ENCODE measurements at regions not wholly inside any gene's neighbourhood (a gene's known extent, or its start where the extent isn't known, plus 50 kb on each side); places are given as distances from the start of the nearest gene placed in this dataset.
A peak's percentile ranks its signal among the peaks of the same experiment; 100 is the strongest.

GRCh38 chr2:64379186-64379585 lies 74.8 kb upstream of the LGALSL start:
- H3K36me3 Mint-ChIP-seq (ENCODE audit: low read depth), result no peaks in the 10 kb centered on the region
- no peak overlapping the region for H3K4me3 Mint-ChIP-seq
- H3K4me1 Mint-ChIP-seq, result no peaks in the 10 kb centered on the region
- ATAC-seq, result no peak
- no peaks in the 10 kb centered on the region for H3K9me3 Mint-ChIP-seq
- DNase-seq, result no peak
- H3K27ac Mint-ChIP-seq, result no peak overlapping the region
- peaks cover 2% of the 10 kb centered on the region for H3K27me3 Mint-ChIP-seq

GRCh38 chr2:64380853-64381527 lies 73.0 kb upstream of the LGALSL start:
- H3K4me3 Mint-ChIP-seq, result no peak overlapping the region
- no peak overlapping the region for H3K27ac Mint-ChIP-seq
- H3K36me3 Mint-ChIP-seq (ENCODE audit: low read depth), result no peaks in the 10 kb centered on the region
- H3K27me3 Mint-ChIP-seq, result peaks cover 2% of the 10 kb centered on the region
- no peaks in the 10 kb centered on the region for H3K9me3 Mint-ChIP-seq
- H3K4me1 Mint-ChIP-seq, result no peaks in the 10 kb centered on the region
- ATAC-seq (no peak), DNase-seq (no peak)

- Mint-ChIP-seq H3K36me3 (ENCODE audit: low read depth) (no peaks in the 10 kb centered on the region), H3K27me3 (peaks cover 2% of the 10 kb centered on the region)
- ATAC-seq, result no peak
These were observed 70.9 kb upstream of the LGALSL start for GRCh38 chr2:64383016-64383591.

DNA sequence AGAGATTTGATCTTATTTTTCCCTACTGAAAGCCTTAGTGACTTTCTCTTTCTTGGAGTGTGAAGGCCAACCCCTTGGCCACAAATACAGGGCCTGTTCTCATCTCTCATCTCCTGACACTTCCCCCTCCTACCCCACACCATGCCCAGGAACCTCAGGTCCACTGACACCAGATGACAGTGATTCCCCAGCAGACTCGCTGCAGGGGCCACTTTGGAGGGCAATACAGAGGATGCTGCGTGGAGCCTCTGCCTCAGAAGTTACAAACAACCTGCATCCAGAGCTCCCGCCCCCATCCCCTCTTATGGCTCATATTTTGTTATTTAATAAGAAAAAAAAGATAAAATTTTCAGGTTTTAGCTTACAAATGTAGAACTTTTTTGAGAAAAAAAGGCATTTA lies 70.1 kb upstream of the LGALSL start:
- ATAC-seq (no peak), DNase-seq (no peak)
- no peak overlapping the region for H3K27ac Mint-ChIP-seq
- H3K9me3 Mint-ChIP-seq, result no peaks in the 10 kb centered on the region
- H3K4me1 Mint-ChIP-seq, result no peaks in the 10 kb centered on the region
- H3K36me3 Mint-ChIP-seq (ENCODE audit: low read depth), result no peaks in the 10 kb centered on the region
- no peak overlapping the region for H3K4me3 Mint-ChIP-seq
- H3K27me3 Mint-ChIP-seq, result peaks cover 2% of the 10 kb centered on the region

More at GRCh38 chr2:64383016-64383591, 70.9 kb upstream of the LGALSL start:
- no peaks in the 10 kb centered on the region for H3K4me1 Mint-ChIP-seq
- H3K4me3 Mint-ChIP-seq, result no peak overlapping the region
- no peaks in the 10 kb centered on the region for H3K9me3 Mint-ChIP-seq
- no peak for DNase-seq
- no peak overlapping the region for H3K27ac Mint-ChIP-seq

DNA sequence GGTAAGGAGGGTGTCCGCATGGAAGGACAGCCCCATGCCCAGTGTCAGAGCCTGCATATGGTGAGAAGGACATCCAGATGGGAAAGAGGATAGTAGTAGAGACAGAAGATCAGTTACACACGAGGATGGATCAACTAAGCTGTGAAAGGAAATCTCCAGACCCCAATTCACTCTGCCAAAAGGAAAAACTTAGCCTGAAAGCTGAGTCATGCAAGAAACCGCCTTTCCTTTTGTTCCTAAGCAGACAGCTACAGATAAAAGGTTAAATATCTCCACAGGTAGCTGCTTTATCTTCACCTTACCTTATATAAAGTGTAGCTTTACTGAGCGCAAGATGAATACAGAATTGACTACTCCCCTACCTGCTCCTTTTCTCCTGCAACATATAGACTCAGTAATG lies 67.3 kb upstream of the LGALSL start:
- DNase-seq (no peak), ATAC-seq (no peak)
- Mint-ChIP-seq H3K4me3 (no peak overlapping the region), H3K27ac (no peak overlapping the region), H3K36me3 (ENCODE audit: low read depth) (no peaks in the 10 kb centered on the region), H3K9me3 (peaks cover 11% of the 10 kb centered on the region), H3K4me1 (no peaks in the 10 kb centered on the region), H3K27me3 (no peaks in the 10 kb centered on the region)

DNA sequence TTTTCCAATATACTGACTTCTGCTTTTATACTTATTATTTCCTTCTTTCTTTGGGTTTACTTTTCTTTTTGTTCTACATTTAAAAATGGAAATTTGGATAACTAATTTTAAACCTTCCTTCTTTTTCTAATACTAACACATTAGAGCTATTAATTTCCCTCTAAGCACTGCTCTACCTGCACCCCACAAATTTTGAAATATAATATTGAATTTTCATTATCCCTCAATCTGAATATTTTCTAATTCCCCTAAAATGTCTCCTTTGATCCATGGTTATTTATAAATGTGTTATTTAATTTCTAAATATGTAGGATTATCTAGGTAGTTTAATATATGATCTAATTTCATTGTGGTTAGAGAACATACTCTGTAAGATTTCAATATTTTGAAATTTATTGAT lies 63.4 kb upstream of the LGALSL start:
- H3K4me1 Mint-ChIP-seq, result no peaks in the 10 kb centered on the region
- H3K4me3 Mint-ChIP-seq, result no peak overlapping the region
- H3K27ac Mint-ChIP-seq, result no peak overlapping the region
- H3K36me3 Mint-ChIP-seq (ENCODE audit: low read depth), result no peaks in the 10 kb centered on the region
- ATAC-seq, result no peak
- H3K9me3 Mint-ChIP-seq, result peaks cover 11% of the 10 kb centered on the region
- no peak for DNase-seq
- H3K27me3 Mint-ChIP-seq, result no peaks in the 10 kb centered on the region

GRCh38 chr2:64391424-64391823 lies 62.5 kb upstream of the LGALSL start:
- Mint-ChIP-seq H3K9me3 (peaks cover 11% of the 10 kb centered on the region), H3K27ac (no peak overlapping the region), H3K4me3 (no peak overlapping the region), H3K36me3 (ENCODE audit: low read depth) (no peaks in the 10 kb centered on the region), H3K27me3 (no peaks in the 10 kb centered on the region), H3K4me1 (no peaks in the 10 kb centered on the region)
- ATAC-seq, result no peak
- DNase-seq, result no peak

GRCh38 chr2:64391940-64392339 lies 62.0 kb upstream of the LGALSL start:
- H3K36me3 Mint-ChIP-seq (ENCODE audit: low read depth), result no peaks in the 10 kb centered on the region
- no peaks in the 10 kb centered on the region for H3K4me1 Mint-ChIP-seq
- ATAC-seq, result no peak
- no peak overlapping the region for H3K27ac Mint-ChIP-seq
- H3K9me3 Mint-ChIP-seq, result peaks cover 11% of the 10 kb centered on the region
- DNase-seq, result no peak
- H3K27me3 Mint-ChIP-seq, result peaks cover 2% of the 10 kb centered on the region
- no peak overlapping the region for H3K4me3 Mint-ChIP-seq

DNA sequence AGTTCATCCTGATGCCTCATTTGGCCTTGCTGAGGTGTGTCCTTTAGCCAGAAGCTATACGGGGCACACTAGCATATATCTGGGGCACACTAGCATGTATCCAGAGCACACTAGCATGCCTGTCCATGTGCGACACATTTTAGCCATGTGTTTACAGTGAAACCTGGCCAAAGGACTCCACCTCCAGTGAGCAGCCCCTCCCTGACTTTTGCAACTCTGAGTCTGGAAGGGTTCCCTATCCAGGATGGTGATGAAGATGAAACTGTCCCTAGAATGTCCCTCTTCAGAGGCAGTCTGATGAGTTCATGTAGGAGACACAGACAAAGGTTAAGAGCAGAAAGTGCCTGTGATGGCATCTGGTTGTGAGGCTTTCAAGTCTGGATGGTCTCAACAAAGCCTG lies 61.4 kb upstream of the LGALSL start:
- DNase-seq (no peak), ATAC-seq (no peak)
- peaks cover 2% of the 10 kb centered on the region for H3K27me3 Mint-ChIP-seq

DNA sequence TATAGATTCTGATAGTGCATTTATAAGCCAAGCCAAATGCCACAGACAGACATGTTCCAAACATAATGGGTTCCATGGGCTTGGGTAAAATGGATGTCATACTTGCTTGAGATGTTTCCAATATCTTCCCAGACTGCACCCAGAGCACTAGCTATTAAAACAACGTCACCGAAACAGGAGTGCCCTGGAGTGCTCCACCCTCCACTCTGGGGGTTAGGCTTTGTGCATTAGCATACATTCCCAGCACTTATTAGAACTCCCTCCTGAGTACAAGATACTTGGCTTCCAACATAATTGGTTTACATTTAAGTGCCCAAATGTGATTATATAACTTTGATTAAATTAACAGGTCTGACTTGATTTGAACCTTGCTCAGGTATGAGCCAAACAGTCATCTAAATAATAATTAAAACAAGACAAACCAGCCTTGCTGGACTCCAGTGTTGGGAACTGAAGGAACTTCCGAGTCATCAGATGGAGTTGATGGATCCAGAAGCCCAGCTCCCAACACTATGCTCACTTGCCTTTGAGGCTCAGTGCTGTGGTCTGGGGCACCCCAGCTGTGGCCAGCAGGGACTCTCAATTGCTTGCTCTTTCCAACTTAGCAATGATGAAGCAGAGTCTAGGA lies 60.5 kb upstream of the LGALSL start:
- H3K27ac Mint-ChIP-seq, result no peak overlapping the region
- H3K4me3 Mint-ChIP-seq, result no peak overlapping the region
- H3K9me3 Mint-ChIP-seq, result peaks cover 11% of the 10 kb centered on the region
- H3K27me3 Mint-ChIP-seq, result peaks cover 2% of the 10 kb centered on the region
- no peaks in the 10 kb centered on the region for H3K36me3 Mint-ChIP-seq (ENCODE audit: low read depth)
- DNase-seq (no peak), ATAC-seq (no peak)
- H3K4me1 Mint-ChIP-seq, result no peaks in the 10 kb centered on the region

More for the DNA sequence above, 61.4 kb upstream of the LGALSL start:
- no peak overlapping the region for H3K27ac Mint-ChIP-seq
- H3K4me1 Mint-ChIP-seq, result no peaks in the 10 kb centered on the region
- peaks cover 11% of the 10 kb centered on the region for H3K9me3 Mint-ChIP-seq
- no peaks in the 10 kb centered on the region for H3K36me3 Mint-ChIP-seq (ENCODE audit: low read depth)
- H3K4me3 Mint-ChIP-seq, result no peak overlapping the region

DNA sequence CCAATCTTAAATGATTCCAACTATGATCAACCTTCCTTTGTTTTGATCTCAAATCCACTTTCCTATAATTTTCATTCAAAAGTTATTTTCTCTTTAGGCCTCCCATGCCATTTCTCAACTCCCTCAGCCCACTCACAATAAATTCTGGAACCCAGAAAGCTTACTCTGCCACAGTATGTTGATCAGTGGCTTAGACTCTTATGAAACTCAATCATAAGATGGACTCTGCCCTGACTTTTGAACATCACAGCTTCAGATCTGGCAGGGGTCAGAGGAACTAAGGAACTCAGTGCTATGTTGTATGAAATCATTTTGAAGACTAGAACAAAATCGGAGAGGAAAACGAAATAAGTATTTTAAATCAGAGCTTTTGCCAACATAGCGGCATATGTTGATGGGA lies 59.8 kb upstream of the LGALSL start:
- DNase-seq (no peak), ATAC-seq (no peak)
- H3K4me1 Mint-ChIP-seq, result no peaks in the 10 kb centered on the region
- H3K27ac Mint-ChIP-seq, result no peak overlapping the region
- H3K36me3 Mint-ChIP-seq (ENCODE audit: low read depth), result no peaks in the 10 kb centered on the region
- peaks cover 2% of the 10 kb centered on the region for H3K27me3 Mint-ChIP-seq
- H3K4me3 Mint-ChIP-seq, result no peak overlapping the region
- peaks cover 11% of the 10 kb centered on the region for H3K9me3 Mint-ChIP-seq

GRCh38 chr2:64396001-64396400 lies 58.0 kb upstream of the LGALSL start:
- H3K36me3 Mint-ChIP-seq (ENCODE audit: low read depth), result no peaks in the 10 kb centered on the region
- peaks cover 6% of the 10 kb centered on the region for H3K27me3 Mint-ChIP-seq
- no peak overlapping the region for H3K27ac Mint-ChIP-seq
- H3K9me3 Mint-ChIP-seq, result peaks cover 4% of the 10 kb centered on the region
- DNase-seq (no peak), ATAC-seq (no peak)
- no peaks in the 10 kb centered on the region for H3K4me1 Mint-ChIP-seq
- H3K4me3 Mint-ChIP-seq, result no peak overlapping the region

GRCh38 chr2:64396551-64396950 lies 57.4 kb upstream of the LGALSL start:
- H3K36me3 Mint-ChIP-seq (ENCODE audit: low read depth), result no peaks in the 10 kb centered on the region

GRCh38 chr2:64398516-64399129 lies 55.3 kb upstream of the LGALSL start:
- Mint-ChIP-seq H3K9me3 (no peaks in the 10 kb centered on the region), H3K27me3 (peaks cover 6% of the 10 kb centered on the region), H3K4me1 (no peaks in the 10 kb centered on the region), H3K4me3 (no peak overlapping the region), H3K27ac (no peak overlapping the region), H3K36me3 (ENCODE audit: low read depth) (no peaks in the 10 kb centered on the region)
- DNase-seq (no peak), ATAC-seq (no peak)

More at GRCh38 chr2:64396551-64396950, 57.4 kb upstream of the LGALSL start:
- Mint-ChIP-seq H3K27me3 (peaks cover 6% of the 10 kb centered on the region), H3K27ac (no peak overlapping the region), H3K4me1 (no peaks in the 10 kb centered on the region), H3K4me3 (no peak overlapping the region), H3K9me3 (peaks cover under 1% of the 10 kb centered on the region)
- no peak for ATAC-seq
- DNase-seq, result no peak

DNA sequence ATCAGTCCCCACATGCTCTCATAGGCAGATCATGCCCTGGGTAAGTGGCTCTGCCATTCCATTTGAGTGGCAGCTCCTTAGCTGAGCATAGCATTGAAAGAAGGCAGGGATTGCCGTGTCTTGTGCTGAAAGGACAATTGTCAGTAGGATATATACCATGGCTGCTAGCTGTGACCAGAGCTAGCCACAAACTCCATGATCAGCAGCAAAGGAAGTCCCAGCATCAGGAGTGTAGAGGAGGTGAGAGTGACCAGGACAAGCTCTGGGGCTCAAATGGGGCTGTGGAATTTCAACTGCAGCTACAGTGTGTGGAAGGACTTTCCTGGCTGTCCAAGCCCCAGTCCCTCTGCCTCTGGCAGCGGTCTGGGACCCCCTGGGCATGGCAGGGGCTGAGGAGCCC lies 54.4 kb upstream of the LGALSL start:
- no peaks in the 10 kb centered on the region for H3K36me3 Mint-ChIP-seq (ENCODE audit: low read depth)
- H3K27ac Mint-ChIP-seq, result no peak overlapping the region
- no peaks in the 10 kb centered on the region for H3K9me3 Mint-ChIP-seq
- no peaks in the 10 kb centered on the region for H3K4me1 Mint-ChIP-seq
- H3K4me3 Mint-ChIP-seq, result no peak overlapping the region
- peaks cover 6% of the 10 kb centered on the region for H3K27me3 Mint-ChIP-seq
- ATAC-seq (peak; percentile 20), DNase-seq (no peak)
